Suppressor macrophage treated with lipopolysaccharide for 4 hours (primary cell): ENCODE measurements at regions not wholly inside any gene's neighbourhood (a gene's known extent, or its start where the extent isn't known, plus 50 kb on each side); places are given as distances from the start of the nearest gene placed in this dataset.
A peak's percentile ranks its signal among the peaks of the same experiment; 100 is the strongest.
"Not testable (repeated sequence)": the region's sequence is repeated elsewhere in the genome, so short reads cannot be mapped to it uniquely, and the experiment has no call there.

Source experiments
- DNase-seq: peaks from one replicate; pipeline ENCODE4 v3.0.0-alpha.2; 2020

DNA sequence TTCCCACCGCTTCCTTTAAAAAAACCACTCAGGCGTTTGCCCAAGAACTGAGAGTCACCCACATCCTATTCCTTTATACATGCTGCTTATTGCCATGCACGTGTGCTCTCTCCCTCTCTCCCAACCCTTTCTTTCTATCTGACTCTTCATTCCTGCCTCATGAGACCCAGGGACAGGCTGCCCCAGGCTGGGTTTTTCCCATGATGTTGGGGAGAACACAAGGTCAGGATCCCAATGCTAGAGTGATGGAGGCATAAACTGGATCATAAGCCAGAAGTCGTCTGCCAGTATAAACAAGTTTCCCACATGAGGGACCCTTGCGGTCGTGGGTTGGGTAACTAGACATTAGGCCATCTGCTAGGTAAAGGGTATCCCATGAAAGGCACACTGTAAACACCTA, 64.9 kb downstream of the CD2 start:
- DNase-seq: no peak

DNA sequence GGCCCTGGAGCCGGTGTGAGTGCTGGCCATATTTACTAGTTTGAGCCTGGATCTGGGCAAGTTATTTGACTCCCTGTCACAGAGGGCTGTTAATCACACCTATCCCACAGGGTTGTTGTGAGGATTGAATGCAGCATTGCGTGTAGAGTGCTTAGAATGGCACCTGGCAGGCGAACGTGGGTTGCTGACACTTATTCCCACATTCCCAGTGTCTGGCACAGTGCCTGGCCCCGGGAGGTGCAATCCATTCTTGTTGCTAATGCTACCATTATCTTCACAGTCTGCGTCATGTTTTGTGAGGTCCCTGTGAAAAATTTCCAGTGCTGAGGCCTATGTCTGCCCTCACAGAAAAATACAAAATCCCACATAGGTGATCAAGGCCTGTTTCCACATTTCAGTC, 66.1 kb downstream of the CD2 start:
- no peak for DNase-seq

DNA sequence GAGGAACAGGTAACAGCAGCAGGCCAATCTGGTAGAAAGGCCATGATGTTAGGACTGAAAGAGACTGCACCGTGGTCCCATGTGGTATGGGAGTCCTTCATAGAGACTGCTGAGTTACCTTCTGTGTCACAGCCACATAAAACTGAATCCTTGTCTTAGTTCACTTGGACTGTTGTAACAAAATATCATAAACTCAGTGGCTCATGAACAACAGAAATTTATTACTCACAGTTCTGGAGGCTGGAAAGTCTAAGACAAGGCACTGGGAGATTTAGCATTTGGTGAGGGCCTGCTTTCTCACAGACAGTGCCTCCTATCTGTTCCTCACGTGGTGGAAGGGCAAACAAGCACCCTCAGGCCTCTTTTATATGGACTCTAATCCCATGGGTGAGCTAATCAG, 67.5 kb downstream of the CD2 start:
- DNase-seq: no peak

DNA sequence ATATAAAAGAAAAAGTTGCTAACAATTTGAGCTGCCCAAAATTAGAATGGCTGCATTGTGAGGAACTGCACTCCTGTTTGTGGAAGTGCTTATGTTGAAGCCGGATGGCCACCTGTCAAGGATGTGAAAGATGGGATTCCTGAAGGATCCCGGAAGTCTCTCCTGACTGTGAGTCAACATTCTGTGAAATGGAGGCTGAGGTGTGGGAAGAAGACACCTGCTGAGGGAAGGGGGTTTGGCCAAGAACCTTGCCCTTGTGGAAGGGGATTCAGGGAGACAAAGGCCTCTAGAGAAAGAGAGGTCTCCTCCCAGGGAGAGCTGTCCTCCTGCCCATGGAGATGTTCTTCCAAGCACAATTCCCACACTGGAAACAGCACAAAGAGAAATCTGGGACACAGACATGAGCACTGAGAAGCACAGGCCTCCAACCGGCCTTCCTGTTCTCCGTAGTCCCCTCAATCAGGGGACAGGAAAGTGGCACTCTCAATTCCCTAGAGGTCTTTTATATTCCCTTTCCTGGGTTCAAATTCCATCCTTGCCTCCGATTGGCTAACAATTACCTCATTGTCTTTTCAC, 70.5 kb downstream of the CD2 start:
- DNase-seq: no peak

DNA sequence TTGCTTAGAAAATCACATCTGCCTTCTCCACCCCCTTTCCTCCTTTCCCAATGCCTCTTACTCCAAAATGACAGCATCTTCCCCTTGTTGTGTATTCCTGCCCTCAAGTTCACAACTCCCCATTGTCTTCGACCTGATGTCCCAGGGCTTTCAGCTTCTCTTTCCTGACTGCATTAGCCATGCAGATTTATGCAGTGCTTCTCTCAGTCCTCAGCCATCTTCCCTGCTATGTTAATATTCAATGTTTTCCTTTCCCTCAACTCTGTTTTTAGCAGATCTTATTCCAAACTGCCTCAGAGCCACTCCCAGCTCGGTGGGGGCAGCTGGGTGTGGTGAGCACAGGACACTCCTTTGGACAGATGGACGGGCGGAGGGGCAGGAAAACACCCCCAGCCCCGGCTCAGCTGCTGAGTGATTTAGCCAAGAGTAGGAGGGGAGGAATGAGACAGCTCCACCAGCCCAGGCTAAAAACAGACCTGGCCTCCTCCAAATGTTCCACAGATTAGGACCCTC, 71.0 kb downstream of the CD2 start:
- no peak for DNase-seq

DNA sequence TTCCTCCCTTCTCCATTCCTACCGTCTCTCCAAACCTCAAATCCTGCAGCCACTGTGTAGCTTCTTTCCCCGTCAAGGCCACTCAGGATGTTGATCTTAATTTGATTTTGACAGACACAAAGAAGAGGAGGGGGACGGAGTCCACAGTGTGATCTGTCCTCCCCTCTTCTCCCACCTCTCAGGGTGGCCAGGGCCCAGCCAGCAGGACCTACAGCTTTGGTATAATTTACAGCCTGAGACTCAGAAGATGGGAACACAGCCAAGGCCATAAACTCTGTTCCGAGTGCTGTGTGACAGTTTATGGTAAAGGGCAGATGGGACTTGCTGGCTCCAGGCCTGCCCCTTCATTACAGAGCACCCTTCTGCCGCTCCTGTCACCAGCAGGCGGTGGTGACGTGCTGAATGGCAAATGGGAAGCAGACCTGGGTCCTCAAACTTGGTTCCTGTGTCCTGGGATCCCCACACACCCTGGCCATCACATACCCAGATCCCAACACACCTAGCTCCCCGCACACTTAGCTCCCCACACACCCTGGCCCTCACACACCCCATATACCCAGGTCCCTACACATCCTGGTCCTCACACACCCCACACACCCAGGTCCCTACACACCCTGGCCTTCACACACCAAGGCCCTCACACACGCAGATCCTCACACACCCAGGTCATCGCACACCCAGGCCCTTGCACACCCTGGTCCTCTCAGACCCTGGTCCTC, 71.6 kb downstream of the CD2 start:
- DNase-seq: no peak

DNA sequence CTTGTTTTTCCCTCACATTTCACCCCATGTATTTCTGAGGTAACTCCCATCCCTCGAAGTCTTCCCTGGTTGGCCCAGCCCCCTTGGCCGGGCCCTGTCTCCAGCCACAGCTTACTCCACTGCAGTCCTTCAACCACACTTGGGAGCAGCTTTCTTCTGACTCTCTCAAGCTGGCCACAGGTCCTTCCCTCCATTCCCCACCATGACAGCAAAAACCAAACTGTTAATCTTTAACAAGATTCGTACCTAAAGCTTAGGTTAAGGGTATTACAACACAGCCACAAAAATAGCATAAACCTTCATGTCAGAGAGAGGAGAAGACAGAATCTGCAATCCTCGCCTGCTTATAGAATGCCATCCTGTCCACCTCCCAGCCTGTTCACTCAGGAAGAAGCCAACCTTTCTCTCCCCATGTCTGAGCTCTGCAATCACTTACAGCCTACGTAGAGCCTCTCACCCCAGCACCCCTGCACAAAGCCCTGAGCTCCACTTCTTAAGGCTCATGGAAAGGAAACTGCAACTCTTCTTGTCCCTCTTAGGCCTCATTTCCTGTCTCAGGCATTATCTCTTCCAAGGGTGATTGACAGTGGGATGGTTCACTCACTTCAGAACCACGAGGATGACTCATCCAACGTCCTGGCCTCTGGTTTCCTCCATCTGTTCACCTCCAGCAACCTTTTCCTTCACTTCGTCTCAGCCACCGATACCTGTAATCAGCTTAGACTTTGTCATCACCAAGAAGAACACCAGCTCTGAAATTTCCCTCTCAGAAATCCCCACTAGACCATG, 72.8 kb downstream of the CD2 start:
- peak; percentile 6 for DNase-seq

DNA sequence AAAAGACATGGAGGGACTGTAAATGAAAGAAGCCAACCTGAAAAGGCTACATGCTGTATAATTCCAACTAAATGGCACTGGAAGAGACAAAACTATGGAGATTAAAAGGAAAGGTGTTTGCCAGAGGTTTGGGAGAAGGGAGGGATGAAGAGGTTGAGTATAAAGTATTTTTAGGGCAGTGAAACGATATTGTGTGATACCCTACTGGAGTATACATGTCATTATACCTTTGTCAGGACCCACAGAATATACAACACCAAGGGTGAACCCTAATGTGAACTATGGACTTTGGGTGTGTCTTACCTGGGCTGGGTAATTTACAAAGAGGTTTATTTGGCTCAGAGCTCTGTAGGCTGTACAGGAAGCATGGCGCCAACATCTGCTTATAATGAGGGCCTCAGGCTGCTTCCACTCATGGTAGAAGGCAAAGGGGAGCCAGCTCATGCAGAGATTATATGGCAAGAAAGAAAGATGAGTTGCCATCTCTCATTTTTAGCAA, 73.4 kb downstream of the CD2 start:
- DNase-seq: no peak

DNA sequence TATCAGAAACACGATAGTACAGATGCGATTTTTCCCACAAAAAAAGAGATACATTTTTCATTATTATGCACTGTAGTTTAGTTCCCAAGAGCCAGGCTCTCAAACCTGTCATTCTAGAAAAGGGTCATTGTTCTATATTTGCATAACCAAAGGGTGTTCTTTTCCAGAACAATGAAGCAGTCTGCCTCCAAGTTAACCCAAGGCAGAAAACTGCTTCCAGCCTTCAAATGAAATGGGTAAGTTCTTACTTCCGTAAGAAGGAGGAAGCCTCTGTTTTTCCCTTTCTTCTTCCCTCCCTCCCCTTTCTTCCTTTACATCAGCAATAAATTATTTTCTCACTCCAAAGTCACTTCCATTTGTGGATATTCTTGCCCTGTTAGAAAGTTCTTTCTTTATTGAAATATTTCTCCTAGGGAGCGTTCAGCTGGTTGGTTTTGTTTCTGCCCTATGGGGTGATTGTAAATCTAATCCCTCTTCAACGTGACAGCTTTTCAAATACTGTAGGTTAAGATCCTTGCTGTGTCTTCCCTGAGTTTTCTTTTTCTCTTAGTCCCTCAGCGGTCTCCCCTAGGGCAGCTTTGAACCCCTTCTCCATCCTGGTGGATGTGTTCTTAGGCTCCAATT, 77.3 kb upstream of the PTGFRN start:
- no peak for DNase-seq

DNA sequence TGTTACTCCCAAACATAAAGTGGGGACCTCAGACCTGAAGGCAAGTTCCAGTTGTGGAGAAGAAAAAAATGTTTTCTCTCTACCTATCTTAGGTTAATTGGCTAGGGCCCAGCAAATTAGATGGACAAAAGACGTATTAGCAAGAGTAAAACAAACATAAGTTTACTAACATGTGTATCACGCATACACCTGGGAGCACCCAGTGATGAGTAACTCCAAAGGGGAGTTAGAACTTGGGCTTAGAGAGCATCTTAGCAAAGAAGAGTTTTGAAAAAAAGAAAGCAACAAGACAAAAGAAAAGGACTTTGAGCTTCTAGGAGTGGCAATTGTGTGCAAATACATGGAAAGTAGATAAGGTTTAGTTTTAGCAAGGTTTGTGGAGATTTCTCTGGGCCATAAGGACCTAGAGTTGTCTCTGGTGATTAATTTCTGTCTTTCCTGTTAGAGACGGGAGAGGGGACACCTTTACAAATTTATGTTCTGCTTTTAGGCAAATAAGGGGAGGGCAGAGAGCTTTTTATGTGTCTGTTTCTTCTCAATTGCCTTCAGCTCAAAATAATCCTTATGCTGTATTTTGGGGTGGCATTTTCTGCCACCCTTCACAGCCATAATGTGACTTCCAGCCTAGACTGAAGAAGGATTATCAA, 76.7 kb upstream of the PTGFRN start:
- no peak for DNase-seq

DNA sequence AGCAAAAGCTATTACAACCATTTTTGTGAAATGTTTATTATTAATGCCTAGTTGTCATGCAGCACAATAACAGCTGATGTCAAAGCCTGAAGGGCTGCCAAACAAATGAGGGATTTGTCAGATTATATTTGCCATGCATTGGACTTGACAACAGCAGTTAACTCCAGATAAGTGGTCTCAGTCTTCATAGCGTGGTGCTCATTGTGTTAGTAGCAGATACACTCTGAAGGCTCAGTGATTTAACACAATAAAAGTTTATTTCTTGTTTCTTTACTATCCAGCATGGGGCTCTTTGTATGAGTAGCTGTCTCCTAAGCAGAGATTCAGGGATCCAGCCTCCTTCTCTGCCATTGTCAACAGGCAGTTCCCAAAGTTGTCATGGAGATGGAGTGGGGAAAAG, 76.0 kb upstream of the PTGFRN start:
- no peak for DNase-seq

DNA sequence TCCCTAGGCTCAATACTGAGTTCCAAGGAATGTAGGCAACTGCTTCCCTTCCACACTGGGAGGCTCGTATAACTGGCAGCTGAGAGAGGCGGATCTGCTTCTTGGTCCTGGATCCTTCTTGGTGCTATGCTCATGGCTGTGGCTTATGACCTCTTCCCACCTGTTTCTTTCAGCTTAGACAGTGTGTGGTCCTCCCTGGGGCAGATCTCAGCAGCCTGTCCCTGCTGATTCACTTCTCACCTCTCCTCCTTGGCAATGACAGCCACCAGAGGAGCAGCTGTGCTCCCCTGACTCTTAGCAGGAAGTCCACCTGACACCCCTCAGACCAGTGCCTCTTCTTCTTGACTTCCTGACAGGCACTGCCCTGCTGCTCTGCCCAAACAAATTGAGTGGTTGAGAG, 75.1 kb upstream of the PTGFRN start:
- DNase-seq: no peak

DNA sequence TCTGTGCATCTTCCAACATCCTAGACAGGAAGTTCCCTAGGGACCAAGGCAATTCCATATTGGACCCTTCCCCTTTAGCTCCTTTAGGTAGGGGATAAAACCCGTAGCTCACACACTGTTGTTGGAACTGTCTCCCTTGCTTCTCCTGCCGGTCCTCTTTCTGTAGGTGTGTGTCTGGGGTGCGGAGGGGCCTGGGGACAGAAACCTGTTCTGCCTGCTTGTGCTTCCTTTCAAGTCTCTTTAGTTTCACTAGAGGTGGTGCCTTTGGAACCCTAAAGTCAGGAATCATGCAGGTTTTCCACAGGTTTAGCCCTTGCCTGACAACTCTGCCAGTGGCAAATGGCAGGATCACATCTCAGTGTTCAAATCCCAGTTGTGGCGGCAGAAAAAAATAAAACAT, 74.6 kb upstream of the PTGFRN start:
- DNase-seq: no peak

DNA sequence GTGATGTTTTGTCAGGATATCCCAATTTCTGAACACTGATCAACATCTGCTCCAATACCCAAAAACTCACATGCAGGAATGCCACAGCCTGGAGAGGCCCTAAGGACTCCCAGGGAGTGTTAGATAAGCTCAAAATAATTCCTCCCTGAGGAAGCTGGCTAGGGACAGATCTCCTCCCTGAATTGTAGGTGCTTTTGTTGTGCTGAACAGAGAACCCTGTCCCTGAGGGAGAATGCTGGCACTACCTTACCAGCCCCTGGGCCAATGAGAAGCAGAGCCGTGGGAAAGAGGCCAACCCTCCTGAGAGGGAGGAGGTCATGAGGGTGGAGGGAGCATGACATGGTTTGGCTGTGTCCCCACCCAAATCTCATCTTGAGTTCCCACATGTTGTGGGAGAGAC, 73.6 kb upstream of the PTGFRN start:
- DNase-seq: no peak

DNA sequence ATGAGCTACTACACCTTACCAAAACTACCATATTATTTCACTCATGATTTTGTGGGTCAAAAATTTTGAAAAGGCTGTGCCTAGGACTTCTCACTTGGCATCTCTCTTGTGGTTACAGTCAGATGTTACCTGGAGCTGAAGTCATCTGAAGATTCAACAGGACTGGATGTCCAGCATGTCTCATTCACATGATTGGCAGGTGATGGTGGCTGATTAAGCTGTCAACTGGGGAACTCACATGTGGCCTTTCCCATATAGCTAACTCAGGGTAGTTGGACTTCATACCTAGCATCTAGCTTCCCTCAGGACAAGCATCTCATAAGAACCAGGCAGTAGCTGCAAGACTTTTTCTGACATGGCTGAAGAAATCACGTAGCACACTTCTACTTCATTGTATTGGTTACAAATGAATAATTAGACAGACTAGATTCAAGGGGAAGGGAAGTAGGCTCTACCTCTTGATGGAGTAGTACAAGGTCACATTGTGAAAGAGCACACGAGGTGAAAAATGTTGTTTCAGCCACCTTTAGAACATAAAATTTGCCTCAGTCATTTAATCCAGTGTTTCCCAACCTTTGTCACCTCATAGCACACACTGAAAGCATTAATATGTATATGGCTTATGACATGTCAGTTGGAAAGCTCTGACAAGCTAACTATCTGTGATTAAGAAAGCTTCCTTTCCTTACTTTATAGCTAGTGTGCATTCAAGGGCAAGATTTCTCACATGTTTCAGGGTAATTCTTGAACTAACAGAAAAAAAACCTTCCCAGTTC, 68.0 kb upstream of the PTGFRN start:
- no peak for DNase-seq

DNA sequence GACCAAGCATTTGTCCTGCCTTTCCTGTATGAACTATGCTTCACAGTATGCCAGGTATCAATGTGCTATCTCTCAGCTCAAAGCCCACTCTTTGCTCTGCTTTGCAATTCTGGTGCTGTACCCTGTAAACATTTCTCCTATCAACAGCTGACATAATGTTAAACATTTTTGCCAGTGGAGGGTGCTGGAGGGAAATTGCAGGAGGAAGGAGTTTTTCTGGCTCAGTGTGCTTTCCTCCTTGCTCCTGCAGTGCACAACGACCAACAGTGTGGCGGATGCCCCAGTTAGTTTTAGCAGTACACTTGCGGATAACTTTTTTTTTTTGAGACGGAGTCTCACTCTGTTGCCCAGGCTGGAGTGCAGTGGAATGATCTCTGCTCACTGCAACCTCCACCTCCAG, 67.1 kb upstream of the PTGFRN start:
- DNase-seq: no peak

DNA sequence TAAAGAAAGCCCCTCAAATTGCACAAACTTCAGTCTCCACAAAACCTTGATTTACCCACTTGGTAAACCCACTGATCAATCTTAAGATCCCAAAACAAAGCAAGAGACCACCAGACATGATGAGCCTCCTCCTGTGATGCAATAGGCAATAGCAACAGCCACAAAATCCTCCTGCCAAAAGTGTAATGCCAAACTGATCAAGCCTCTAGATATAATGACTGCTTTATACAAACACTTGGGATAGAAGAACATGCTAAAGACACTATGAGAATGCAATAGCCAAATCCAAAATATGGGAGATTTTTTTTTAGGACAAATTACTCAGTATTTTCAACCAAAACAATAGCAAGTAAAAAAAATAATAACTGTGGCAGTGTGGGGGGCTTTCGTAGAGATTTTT, 64.9 kb upstream of the PTGFRN start:
- DNase-seq: no peak

DNA sequence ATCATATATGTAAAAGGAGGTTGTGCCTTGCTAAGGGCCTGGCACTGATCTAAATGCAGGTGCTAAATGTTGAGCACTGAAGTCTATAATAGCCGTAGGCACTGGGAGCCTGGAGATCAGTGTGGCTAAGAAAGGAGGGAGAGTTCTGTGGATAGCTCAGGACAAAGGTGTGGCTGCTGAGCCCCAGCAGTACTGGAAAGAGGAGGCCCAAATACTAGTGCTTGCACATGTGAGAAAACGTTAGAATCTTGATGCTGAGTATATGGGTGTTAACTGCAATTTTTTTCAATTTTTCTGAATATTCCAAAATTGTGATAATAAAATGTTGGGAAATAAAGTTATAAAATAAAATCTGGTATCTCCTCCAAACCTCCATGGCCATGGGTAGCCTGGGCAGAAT, 62.5 kb upstream of the PTGFRN start:
- DNase-seq: no peak

DNA sequence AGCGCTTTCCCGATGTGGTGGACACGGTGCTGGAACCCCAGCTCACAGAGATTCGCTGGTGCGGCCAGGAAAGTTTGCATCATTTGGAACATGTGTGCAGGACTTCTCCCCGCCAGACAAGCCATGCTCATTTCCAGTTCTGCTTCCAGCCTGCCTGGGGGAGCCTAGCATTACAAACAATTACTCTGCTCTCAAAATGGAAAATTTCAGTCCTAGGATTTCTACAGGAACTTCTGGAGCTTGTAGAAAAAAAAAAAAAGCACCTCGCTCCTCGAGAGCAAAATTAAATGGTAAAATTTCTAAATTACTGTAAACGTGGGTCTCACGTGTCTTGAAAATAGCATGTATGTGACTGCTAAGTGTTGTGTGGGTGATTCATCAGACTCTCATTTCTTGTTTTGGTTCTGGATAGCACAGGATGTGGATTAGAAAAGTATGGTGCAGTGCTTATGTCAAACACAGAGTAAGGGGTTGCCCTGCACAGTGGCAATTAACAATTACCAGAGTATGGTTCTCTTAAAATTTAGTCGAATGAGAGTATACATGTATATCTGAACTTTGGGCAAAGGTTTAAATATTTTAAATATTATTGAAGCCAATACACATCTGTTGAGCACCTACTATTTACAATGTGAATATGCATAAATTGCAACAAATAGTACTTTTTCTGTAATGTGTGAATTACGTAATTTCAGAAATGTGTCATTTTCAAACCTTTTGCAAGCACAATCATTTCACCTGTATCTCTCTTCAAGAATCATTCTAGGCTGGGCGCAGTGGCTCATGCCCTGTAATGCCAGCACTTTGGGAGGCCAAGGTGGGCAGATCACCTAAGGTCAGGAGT, 61.8 kb upstream of the PTGFRN start:
- peak; percentile 67 for DNase-seq

DNA sequence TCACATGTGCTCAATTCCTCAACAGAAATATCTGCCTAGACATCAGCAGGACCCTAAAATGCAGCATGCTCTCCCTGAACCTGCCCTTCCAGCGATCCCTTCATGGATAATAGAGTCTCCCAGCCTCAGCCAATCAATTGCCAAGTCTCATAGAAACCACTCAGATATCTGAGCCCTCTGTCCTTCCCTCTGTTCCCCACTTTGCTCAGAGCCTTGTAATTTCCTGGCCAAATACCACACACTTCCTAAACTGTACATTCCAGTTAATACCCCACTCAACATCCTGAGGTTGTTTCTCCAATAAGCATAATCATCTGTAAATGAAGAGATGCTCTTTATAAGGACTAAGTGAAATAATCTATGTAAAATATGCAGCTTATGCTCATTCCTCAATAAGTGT, 59.3 kb upstream of the PTGFRN start:
- DNase-seq: no peak

DNA sequence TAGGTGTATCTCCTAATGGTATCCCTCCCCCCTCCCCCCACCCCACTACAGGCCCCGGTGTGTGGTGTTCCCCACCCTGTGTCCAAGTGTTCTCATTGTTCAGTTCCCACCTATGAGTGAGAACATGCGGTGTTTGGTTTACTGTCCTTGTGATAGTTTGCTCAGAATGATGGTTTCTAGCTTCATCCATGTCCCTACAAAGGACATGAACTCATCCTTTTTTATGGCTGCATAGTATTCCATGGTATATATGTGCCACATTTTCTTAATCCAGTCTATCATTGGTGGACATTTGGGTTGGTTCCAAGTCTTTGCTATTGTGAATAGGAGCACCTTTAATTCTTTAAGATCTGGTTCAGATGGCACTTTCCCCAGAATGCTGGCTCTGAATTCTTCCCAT, 58.5 kb upstream of the PTGFRN start:
- DNase-seq: not testable (repeated sequence)
